IMR-90 (cell line): ENCODE measurements at regions not wholly inside any gene's neighbourhood (a gene's known extent, or its start where the extent isn't known, plus 50 kb on each side); places are given as distances from the start of the nearest gene placed in this dataset.

ENCODE experiments used
- ATAC-seq: fragments of 200-7000 bp; cut with Tn5 transposase; 2 replicates; pipeline ENCODE4 v1.9.1; 2020; ENCODE audit warnings: low read depth, mild to moderate bottlenecking, moderate library complexity
- BruUV-seq: library from RNA; stranded (reverse); fragments of 400-500 nt; replicated peaks from 2 replicates; lab custom pipeline; 2021; lab: Mats Ljungman, UMichigan
- CTCF ChIA-PET: fragments of 300-600 bp; formaldehyde crosslinking; extraction: SDS; loops from one replicate; lab custom pipeline; 2021; ENCODE audit warnings: antibody characterized with exemption; lab: Yijun Ruan, JAX
- POLR2A ChIA-PET: fragments of 300-600 bp; sonication (Branson Sonifier 250); formaldehyde crosslinking; loops from one replicate; lab custom pipeline; 2022; ENCODE audit warnings: antibody characterized with exemption; ENCODE audit not compliant: unreplicated experiment; lab: Charles Lee
- DNase-seq: peaks from one replicate; pipeline ENCODE4 v3.0.0; 2013
- H2AFZ ChIP-seq: replicated peaks from 2 replicates; pipeline ENCODE3; 2013; ENCODE audit warnings: low read length, mild to moderate bottlenecking; ENCODE audit not compliant: poor library complexity
- H2AK5ac ChIP-seq: 2 replicates; pipeline ENCODE4 v1.6.1; 2013; ENCODE audit warnings: low read depth, low read length, inconsistent platforms
- H2AK9ac ChIP-seq: replicated peaks from 2 replicates; pipeline ENCODE3; 2013; ENCODE audit warnings: mild to moderate bottlenecking, low read depth, low read length, moderate library complexity; ENCODE audit not compliant: poor library complexity
- H2BK120ac ChIP-seq: 2 replicates; pipeline ENCODE4 v1.6.1; 2013; ENCODE audit warnings: low read depth, low read length, inconsistent platforms
- H2BK15ac ChIP-seq: 3 replicates; pipeline ENCODE4 v1.6.1; 2013; ENCODE audit warnings: low read depth, low read length, inconsistent platforms
- H2BK20ac ChIP-seq: 2 replicates; pipeline ENCODE4 v1.6.1; 2013; ENCODE audit warnings: low read depth, mild to moderate bottlenecking, inconsistent platforms, low read length, moderate library complexity
- H2BK5ac ChIP-seq: 2 replicates; pipeline ENCODE4 v1.6.1; 2013; ENCODE audit warnings: mild to moderate bottlenecking, low read depth, low read length, inconsistent platforms; ENCODE audit not compliant: poor library complexity, severe bottlenecking
- H3K14ac ChIP-seq: replicated peaks from 2 replicates; pipeline ENCODE4 v1.6.1; 2013; ENCODE audit warnings: low read depth, low read length, inconsistent platforms
- H3K18ac ChIP-seq: 2 replicates; pipeline ENCODE4 v1.6.1; 2013; ENCODE audit warnings: low read depth, low read length, control low read depth
- H3K23ac ChIP-seq: 2 replicates; pipeline ENCODE4 v1.6.1; 2013; ENCODE audit warnings: low read depth, low read length, inconsistent platforms
- H3K27ac ChIP-seq: 2 replicates; pipeline ENCODE4 v1.5.1; 2013; ENCODE audit warnings: mild to moderate bottlenecking, control low read depth, low read length; ENCODE audit not compliant: insufficient read depth
- H3K27me3 ChIP-seq: 2 replicates; pipeline ENCODE4 v1.6.1; 2013; ENCODE audit warnings: low read length; ENCODE audit not compliant: control insufficient read depth, insufficient read depth
- H3K36me3 ChIP-seq: 2 replicates; pipeline ENCODE4 v1.6.1; 2013; ENCODE audit warnings: low read length, mixed read lengths; ENCODE audit not compliant: control insufficient read depth, insufficient read depth
- H3K4ac ChIP-seq: 2 replicates; pipeline ENCODE4 v1.6.1; 2013; ENCODE audit warnings: low read depth, low read length, inconsistent platforms
- H3K4me1 ChIP-seq: 2 replicates; pipeline ENCODE4 v1.6.1; 2013; ENCODE audit warnings: low read length, mixed read lengths; ENCODE audit not compliant: control insufficient read depth, insufficient read depth
- H3K4me2 ChIP-seq: 2 replicates; pipeline ENCODE4 v1.6.1; 2013; ENCODE audit warnings: low read depth, mild to moderate bottlenecking, control low read depth, low read length, moderate library complexity
- H3K4me3 ChIP-seq: 2 replicates; pipeline ENCODE4 v1.5.1; 2013; ENCODE audit warnings: low read depth, mild to moderate bottlenecking, control low read depth, low read length, moderate library complexity; ENCODE audit not compliant: insufficient read depth
- H3K56ac ChIP-seq: 2 replicates; pipeline ENCODE4 v1.6.1; 2013; ENCODE audit warnings: low read length, inconsistent platforms; ENCODE audit not compliant: insufficient read depth; ENCODE audit errors: extremely low read depth
- H3K79me1 ChIP-seq, 2 experiments: 2 replicates each; pipeline ENCODE4 v1.6.1; 2013; ENCODE audit warnings: low read length in 2 of 2, inconsistent platforms in 1 of 2, low read depth in 1 of 2
- H3K9ac ChIP-seq: 2 replicates; pipeline ENCODE4 v1.6.1; 2013; ENCODE audit warnings: low read depth, low read length, control low read depth
- H3K9me1 ChIP-seq: 2 replicates; pipeline ENCODE4 v1.6.1; 2013; ENCODE audit warnings: low read length, inconsistent platforms; ENCODE audit not compliant: insufficient read depth
- H3K9me3 ChIP-seq: 2 replicates; pipeline ENCODE4 v1.6.1; 2013; ENCODE audit warnings: low read length; ENCODE audit not compliant: control insufficient read depth, insufficient read depth
- H4K20me1 ChIP-seq: 2 replicates; pipeline ENCODE4 v1.6.1; 2013; ENCODE audit warnings: low read length, inconsistent platforms; ENCODE audit not compliant: insufficient read depth
- H4K5ac ChIP-seq: 2 replicates; pipeline ENCODE4 v1.6.1; 2013; ENCODE audit warnings: mild to moderate bottlenecking, low read depth, low read length, control low read depth
- H4K8ac ChIP-seq, 2 experiments: 2 replicates each; pipeline ENCODE4 v1.6.1; 2013; ENCODE audit warnings: low read depth in 2 of 2, low read length in 2 of 2, control low read depth in 1 of 2, inconsistent platforms in 1 of 2
- H4K91ac ChIP-seq: 2 replicates; pipeline ENCODE4 v1.6.1; 2013; ENCODE audit warnings: low read depth, low read length, inconsistent platforms; ENCODE audit not compliant: insufficient read depth
- NFE2L2 ChIP-seq: fragments of 150-350 bp; IDR thresholded peaks from 2 replicates; pipeline ENCODE4 v1.6.1; 2016; ENCODE audit warnings: low read depth, mild to moderate bottlenecking, low read length
- WGBS, 2 experiments: methylation state at CpG; one replicate each; pipeline versions ENCODE4 v1.1.5 to v1.1.7; 2013; ENCODE audit warnings: missing lambda C conversion rate in 2 of 2; ENCODE audit not compliant: insufficient read length in 1 of 2; ENCODE audit errors: extremely low coverage in 2 of 2; 5-methylcytosine and 5-hydroxymethylcytosine counted together
- dilution Hi-C: fragments of 300-500 bp; cut with HindIII; formaldehyde crosslinking; loops from one replicate; pipeline ENCODE4 v1.14.3; 2018; ENCODE audit warnings: low sequenced_read_pairs; ENCODE audit not compliant: unreplicated experiment
- in situ Hi-C: fragments of 300-500 bp; cut with MboI; formaldehyde crosslinking; loops from 3 replicates; pipeline ENCODE4 v1.14.3; 2019; ENCODE audit warnings: low sequenced_read_pairs, inconsistent platforms, mixed read lengths
- intact Hi-C: fragments of 100-400 bp; cut with micrococcal nuclease; formaldehyde crosslinking; loops from 2 replicates; pipeline ENCODE4 v1.10.0; 2022

DNA sequence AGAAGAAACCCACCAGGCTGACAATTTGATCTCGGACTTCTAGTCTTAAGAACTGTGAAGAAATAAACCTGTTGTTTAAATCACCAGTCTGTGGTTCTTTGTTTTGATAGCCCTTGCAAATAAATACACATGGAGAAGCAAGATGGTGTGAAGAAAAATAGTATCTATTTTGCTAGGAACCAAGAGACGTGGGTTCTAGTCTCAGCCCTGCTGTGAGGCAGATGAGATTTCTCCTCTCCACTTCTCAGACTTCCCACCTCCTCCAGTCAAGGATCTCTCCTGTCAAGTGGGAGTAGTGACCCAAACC, 294.9 kb upstream of the JARID2 start:
- no peak overlapping the region for H2BK120ac ChIP-seq
- H3K79me1 ChIP-seq: no peaks in the 10 kb centered on the region
- no peak overlapping the region for H3K9ac ChIP-seq
- no peak overlapping the region for H2AK9ac ChIP-seq
- no peak overlapping the region for H2AFZ ChIP-seq
- no peaks in the 10 kb centered on the region for H3K4me1 ChIP-seq
- no peak overlapping the region for H2BK20ac ChIP-seq
- no peak overlapping the region for H3K4me3 ChIP-seq
- ChIA-PET CTCF (interaction anchor here (0.7 to 0.8 kb wide), 2 partner anchors 18 to 534 kb away, joined by 3 read pairs; no protein-coding TSS in a partner anchor), POLR2A (no interaction called here)
- no peaks in the 10 kb centered on the region for H3K36me3 ChIP-seq
- no peak overlapping the region for H3K4ac ChIP-seq
- H3K4me2 ChIP-seq: no peak overlapping the region
- no peak overlapping the region for H2AK5ac ChIP-seq
- no peak overlapping the region for H3K23ac ChIP-seq
- no peak overlapping the region for H3K56ac ChIP-seq
- no peak overlapping the region for H4K5ac ChIP-seq
- ATAC-seq: no peak
- no peaks in the 10 kb centered on the region for H4K20me1 ChIP-seq
- WGBS, 2 experiments: no CpG with 5 or more reads among the region's 2 CpGs
- H3K27me3 ChIP-seq: no peaks in the 10 kb centered on the region
- BruUV-seq: no TSS peak
- no peak overlapping the region for H4K91ac ChIP-seq
- no peak overlapping the region for H2BK15ac ChIP-seq
- DNase-seq: no peak
- no peak overlapping the region for H4K8ac ChIP-seq
- no peaks in the 10 kb centered on the region for H3K9me3 ChIP-seq
- in situ Hi-C loops: no loop called here
- no peak overlapping the region for H3K14ac ChIP-seq
- no peak overlapping the region for H2BK5ac ChIP-seq
- no peaks in the 10 kb centered on the region for H3K9me1 ChIP-seq
- H3K18ac ChIP-seq: no peak overlapping the region
- dilution Hi-C loops: no loop called here
- TF ChIP-seq NFE2L2: no peak
- intact Hi-C loops: no loop called here
- H3K27ac ChIP-seq: no peak overlapping the region
